Stimulated activated CD4-positive, alpha-beta T cell treated with anti-CD3 and anti-CD28 coated beads, Interleukin-15, amount 100 ng/mL, for 48 hours (primary cell): ENCODE measurements at regions not wholly inside any gene's neighbourhood (a gene's known extent, or its start where the extent isn't known, plus 50 kb on each side); places are given as distances from the start of the nearest gene placed in this dataset.

Experiments
- DNase-seq, 2 donors: peaks; one replicate each; pipeline ENCODE4 v3.0.0-alpha.2; 2020; ENCODE audit warnings: low read depth in 2 of 2

DNA sequence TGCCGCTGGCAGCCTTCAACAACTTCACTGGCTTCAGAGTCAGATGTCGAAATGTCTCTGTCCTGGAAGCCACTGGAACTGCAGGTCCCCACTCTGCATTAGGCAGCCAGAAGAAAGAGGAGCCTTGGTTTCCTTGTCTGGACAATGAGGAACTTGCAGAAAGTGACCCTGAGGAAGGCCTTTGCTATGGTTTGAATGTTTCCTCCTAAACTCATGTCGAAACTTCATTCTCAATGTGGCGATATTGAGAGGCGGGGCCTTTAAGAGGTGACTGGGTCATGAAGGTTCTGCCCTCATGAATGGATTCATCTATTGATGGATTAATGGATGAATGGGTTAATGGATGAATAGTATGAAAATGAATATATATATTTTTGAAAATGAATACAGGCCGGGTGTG is 61.6 kb upstream of the GPR26 start:
- DNase-seq = no peak

DNA sequence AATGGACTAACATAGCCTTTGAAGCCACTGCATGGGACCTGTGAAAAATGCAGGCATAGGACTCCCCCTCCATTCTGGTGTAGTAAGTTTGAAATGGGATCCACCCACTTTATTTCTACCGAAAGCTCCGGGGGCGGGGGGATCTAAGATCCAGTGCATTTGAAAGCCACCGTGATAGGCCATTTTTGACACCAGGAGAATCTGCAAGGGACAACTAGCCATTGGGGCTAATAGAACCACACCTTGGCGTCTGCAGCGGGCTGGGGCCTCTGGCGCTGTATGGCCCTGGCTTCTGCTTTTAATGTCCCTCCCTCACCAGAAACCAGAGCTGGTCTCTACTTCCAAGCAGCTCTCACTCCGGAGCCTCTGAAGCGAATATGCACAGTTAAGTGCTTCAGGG is 60.1 kb upstream of the GPR26 start:
- no peak for DNase-seq

DNA sequence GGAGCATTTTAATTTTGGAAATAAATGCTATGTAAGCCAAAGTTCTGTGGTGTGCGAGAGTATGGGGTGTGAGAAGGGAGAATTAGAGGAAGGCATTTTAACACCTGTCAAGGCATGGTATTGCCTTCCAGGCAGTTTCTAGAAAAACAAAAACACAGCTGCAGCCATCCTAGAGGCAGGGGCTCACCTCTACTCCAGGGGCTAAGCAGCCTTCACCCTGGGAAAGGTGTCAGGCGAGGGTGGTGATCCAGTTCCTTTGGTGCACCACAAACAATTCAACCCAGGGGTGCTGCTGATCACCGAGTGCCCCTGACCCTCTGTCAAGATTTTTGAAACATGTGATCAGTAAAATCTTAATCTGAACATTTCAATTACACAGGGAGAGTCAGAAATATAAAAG is 59.2 kb upstream of the GPR26 start:
- DNase-seq = no peak

DNA sequence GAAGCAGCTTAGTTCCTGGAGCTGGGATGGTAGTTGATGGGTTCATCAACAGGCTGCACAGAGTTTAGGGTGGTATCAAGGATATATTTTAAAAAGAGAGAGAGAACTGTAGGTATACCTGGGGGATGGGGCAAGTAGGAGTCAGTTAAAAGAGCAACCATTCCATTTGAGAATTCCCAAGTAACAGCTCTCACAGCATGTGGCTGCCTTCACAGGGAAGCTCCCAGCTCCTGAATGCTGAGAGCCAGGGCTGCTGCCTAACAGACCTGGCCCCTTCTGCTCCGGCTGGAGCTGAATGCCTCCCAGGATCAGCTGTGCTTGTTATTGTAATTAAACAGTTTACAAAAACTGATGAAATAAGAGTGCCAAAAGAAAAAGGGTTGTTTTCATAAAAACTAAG is 58.8 kb upstream of the GPR26 start:
- DNase-seq = no peak

DNA sequence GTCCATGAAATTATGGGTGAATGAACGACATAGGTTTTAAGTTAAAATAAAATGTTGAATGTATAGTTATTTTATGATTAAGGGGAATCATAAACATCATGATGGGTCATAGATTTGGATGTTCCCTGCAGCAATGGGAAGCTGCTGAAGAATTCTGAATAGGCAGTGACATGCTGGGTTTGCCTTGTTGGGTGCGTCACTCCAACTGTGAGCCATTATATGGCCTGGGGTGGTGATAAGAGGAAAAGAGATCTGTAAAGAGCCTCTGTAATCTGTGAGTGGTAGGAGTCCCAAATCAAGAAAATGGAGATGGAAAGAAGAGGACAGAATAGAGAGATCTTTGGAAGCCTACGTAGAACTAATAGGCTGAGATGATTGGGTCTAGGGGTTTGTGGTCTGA is 58.1 kb upstream of the GPR26 start:
- DNase-seq = no peak

DNA sequence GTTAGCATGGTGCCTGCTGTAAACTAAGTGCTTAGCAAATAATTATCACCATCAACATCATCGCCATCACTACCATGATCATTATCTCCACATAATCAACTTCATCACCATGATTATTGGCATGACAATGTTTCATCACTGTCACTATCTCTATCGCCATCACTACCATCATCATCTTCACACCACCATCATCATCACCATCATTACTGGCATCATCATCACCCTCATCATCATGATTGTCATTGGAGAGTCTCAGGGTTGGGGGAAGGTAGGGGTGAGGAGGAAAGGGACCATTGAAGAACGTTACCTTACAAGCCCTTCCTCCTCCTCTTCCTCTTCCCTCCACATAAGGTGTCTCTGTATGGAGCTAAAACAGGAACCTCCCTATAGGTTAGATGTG is 54.9 kb upstream of the GPR26 start:
- DNase-seq = no peak

DNA sequence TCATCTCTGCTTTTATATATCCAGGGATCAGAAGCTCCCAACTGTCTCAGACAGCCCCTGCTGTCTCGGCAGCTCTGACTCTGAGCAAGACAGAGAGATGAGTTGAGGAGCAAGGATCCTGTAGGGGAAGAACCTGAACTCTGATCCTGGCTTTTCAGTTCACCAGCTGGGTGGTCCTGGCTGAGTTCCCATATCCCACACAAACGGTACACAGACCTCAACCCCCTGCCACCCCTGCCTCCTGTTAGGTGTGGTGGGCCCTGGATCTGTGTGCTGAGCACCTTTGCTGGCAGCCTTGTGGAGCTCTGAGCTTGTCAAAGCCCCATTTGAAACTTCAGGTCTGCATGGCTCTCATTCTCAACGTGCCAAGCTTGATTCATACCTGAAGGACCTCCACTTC is 54.3 kb upstream of the GPR26 start:
- no peak for DNase-seq

DNA sequence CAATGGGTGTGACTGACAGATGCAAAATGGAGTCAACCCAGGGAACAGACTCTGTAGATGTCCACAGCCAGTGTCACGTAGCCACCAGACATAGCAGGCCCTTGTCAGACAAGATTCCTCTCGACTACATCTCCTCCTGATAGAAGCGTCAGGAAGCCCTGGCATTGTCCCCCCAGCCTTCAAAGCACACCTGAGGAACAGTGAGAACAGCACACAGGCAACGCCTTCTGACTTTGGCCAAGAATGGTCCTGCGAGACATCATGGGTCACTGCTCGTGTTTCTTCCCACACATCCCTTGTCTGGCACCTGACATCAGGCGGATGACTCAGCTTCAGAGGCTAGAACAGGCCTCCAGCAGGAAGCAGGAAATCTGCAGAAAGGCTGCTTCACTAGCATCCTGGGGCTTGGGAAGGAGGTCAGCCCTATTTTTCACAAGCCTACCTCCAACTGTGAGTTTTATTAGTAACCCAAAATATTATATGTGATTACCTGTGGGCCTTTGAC is 52.8 kb upstream of the GPR26 start:
- no peak for DNase-seq

DNA sequence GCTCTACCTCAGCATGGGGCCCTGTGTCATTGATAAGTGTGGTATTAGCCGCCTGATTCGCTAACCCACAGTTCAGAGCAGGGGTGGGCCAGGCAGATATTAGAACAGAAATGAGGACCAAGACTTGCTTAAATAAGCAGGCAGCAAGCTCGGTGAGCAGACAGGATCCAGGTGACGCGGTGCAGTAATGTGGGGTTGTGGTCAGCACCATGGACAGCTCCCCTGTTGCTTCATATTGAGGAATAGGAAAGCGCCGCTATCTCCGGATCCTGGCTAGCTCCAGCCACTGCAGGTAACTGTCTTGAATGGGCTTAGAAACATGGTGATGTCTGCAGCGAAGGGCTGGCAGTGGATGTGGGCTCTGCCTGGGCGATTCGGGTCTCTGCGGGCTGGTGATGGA is 51.3 kb upstream of the GPR26 start:
- peak; percentile 5 to 19 for DNase-seq
